ENCODE measurements at regions not wholly inside any gene's neighbourhood (a gene's known extent, or its start where the extent isn't known, plus 50 kb on each side); places are given as distances from the start of the nearest gene placed in this dataset.

DNA sequence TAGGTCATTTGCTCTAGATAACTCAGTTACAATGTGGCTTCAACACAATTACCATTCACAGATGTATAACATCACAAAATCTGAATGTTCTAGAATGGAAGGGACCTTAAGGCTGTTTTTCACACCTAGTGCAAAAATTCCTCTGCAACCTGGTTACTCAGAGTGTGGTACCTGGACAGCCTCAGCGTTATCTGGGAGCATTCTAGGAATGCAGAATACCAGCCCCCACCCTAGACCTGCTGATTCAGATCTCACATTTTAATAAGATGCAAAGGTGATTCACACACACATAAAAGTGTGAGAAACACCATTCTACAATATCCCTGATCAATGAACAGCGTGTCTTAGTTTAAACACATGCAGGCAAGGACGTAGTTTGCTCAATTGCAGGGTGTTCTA, 233.1 kb downstream of the TDRD15 start:
- no peak for TF ChIP-seq POLR2AphosphoS5 (IDR thresholded peaks at IDR 0.05; ENCODE audit: insufficient read depth in 1 of 2, low read depth in 1 of 2)
- TF ChIP-seq, protein P1, sequence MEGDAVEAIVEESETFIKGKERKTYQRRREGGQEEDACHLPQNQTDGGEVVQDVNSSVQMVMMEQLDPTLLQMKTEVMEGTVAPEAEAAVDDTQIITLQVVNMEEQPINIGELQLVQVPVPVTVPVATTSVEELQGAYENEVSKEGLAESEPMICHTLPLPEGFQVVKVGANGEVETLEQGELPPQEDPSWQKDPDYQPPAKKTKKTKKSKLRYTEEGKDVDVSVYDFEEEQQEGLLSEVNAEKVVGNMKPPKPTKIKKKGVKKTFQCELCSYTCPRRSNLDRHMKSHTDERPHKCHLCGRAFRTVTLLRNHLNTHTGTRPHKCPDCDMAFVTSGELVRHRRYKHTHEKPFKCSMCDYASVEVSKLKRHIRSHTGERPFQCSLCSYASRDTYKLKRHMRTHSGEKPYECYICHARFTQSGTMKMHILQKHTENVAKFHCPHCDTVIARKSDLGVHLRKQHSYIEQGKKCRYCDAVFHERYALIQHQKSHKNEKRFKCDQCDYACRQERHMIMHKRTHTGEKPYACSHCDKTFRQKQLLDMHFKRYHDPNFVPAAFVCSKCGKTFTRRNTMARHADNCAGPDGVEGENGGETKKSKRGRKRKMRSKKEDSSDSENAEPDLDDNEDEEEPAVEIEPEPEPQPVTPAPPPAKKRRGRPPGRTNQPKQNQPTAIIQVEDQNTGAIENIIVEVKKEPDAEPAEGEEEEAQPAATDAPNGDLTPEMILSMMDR (IDR thresholded peaks at IDR 0.05) = no peak

Measured in vagina (tissue), 2 donors.